ENCODE measurements at regions not wholly inside any gene's neighbourhood (a gene's known extent, or its start where the extent isn't known, plus 50 kb on each side); places are given as distances from the start of the nearest gene placed in this dataset.

GRCh38 chr6:210778-211374 is 81.4 kb upstream of the DUSP22 start:
- DNase-seq, result no peak

GRCh38 chr6:211871-212497 is 80.3 kb upstream of the DUSP22 start:
- no peak for DNase-seq

- no peak for DNase-seq
Measured at GRCh38 chr6:213284-213683, 79.0 kb upstream of the DUSP22 start.

GRCh38 chr6:214428-214827 is 77.9 kb upstream of the DUSP22 start:
- DNase-seq, result no peak

GRCh38 chr6:215335-216034 is 76.8 kb upstream of the DUSP22 start:
- DNase-seq, result peak; percentile 53 to 64

- DNase-seq, result peak in 1 of 2 experiments; percentile 27
Measured at GRCh38 chr6:217048-217659, 75.1 kb upstream of the DUSP22 start.

- no peak for DNase-seq
Measured at GRCh38 chr6:218153-219018, 73.9 kb upstream of the DUSP22 start.

GRCh38 chr6:219019-219570 is 73.2 kb upstream of the DUSP22 start:
- no peak for DNase-seq

- no peak for DNase-seq
Measured at GRCh38 chr6:219641-220198, 72.6 kb upstream of the DUSP22 start.

GRCh38 chr6:220312-220711 is 72.0 kb upstream of the DUSP22 start:
- DNase-seq, result no peak

GRCh38 chr6:220721-221475 is 71.4 kb upstream of the DUSP22 start:
- DNase-seq, result no peak

GRCh38 chr6:221531-222349 is 70.5 kb upstream of the DUSP22 start:
- DNase-seq, result no peak

GRCh38 chr6:222468-222867 is 69.8 kb upstream of the DUSP22 start:
- DNase-seq, result no peak

- DNase-seq, result no peak
Measured at GRCh38 chr6:223136-223535, 69.2 kb upstream of the DUSP22 start.

GRCh38 chr6:223763-224162 is 68.5 kb upstream of the DUSP22 start:
- DNase-seq, result no peak

GRCh38 chr6:224350-224749 is 67.9 kb upstream of the DUSP22 start:
- DNase-seq, result no peak

- peak; percentile 59 to 61 for DNase-seq
Measured at GRCh38 chr6:225121-225721, 67.1 kb upstream of the DUSP22 start.

- no peak for DNase-seq
Measured at GRCh38 chr6:225907-226306, 66.4 kb upstream of the DUSP22 start.

- DNase-seq, result no peak
Measured at GRCh38 chr6:226516-227073, 65.7 kb upstream of the DUSP22 start.
